ENCODE measurements at regions not wholly inside any gene's neighbourhood (a gene's known extent, or its start where the extent isn't known, plus 50 kb on each side); places are given as distances from the start of the nearest gene placed in this dataset.

- H3K4me2 ChIP-seq (ENCODE audit: low read depth, low read length, poor library complexity, severe bottlenecking) = no peak overlapping the region
- no peak overlapping the region for H3K4me3 ChIP-seq (ENCODE audit: insufficient read depth, low read length, poor library complexity, severe bottlenecking)
- no peak overlapping the region for H2AFZ ChIP-seq (ENCODE audit: low read depth, low read length, severe bottlenecking)
- H3F3A ChIP-seq (ENCODE audit: insufficient read depth) = no peaks in the 10 kb centered on the region
- H3K27ac ChIP-seq (ENCODE audit: low read depth, low read length) = no peak overlapping the region
- TF ChIP-seq, protein P1, sequence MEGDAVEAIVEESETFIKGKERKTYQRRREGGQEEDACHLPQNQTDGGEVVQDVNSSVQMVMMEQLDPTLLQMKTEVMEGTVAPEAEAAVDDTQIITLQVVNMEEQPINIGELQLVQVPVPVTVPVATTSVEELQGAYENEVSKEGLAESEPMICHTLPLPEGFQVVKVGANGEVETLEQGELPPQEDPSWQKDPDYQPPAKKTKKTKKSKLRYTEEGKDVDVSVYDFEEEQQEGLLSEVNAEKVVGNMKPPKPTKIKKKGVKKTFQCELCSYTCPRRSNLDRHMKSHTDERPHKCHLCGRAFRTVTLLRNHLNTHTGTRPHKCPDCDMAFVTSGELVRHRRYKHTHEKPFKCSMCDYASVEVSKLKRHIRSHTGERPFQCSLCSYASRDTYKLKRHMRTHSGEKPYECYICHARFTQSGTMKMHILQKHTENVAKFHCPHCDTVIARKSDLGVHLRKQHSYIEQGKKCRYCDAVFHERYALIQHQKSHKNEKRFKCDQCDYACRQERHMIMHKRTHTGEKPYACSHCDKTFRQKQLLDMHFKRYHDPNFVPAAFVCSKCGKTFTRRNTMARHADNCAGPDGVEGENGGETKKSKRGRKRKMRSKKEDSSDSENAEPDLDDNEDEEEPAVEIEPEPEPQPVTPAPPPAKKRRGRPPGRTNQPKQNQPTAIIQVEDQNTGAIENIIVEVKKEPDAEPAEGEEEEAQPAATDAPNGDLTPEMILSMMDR (IDR thresholded peaks at IDR 0.05; ENCODE audit: insufficient read depth, low read length, poor library complexity, severe bottlenecking) = no peak
- H3K36me3 ChIP-seq (ENCODE audit: low read length) = no peaks in the 10 kb centered on the region
- H3K79me2 ChIP-seq (ENCODE audit: insufficient read depth, low read length) = no peaks in the 10 kb centered on the region
- H3K27me3 ChIP-seq (ENCODE audit: low read length) = no peaks in the 10 kb centered on the region
- no peaks in the 10 kb centered on the region for H3K9me2 ChIP-seq (replicated peaks; ENCODE audit: insufficient read depth, low read length)
- H3K9me3 ChIP-seq (ENCODE audit: insufficient read depth, low read length) = no peaks in the 10 kb centered on the region
- no peaks in the 10 kb centered on the region for H4K20me1 ChIP-seq (ENCODE audit: low read depth, low read length)
- no peak overlapping the region for H3K9ac ChIP-seq (ENCODE audit: low read length)
Measured at GRCh38 chr5:176737746-176738636, 72.4 kb upstream of the UNC5A start.

DNA sequence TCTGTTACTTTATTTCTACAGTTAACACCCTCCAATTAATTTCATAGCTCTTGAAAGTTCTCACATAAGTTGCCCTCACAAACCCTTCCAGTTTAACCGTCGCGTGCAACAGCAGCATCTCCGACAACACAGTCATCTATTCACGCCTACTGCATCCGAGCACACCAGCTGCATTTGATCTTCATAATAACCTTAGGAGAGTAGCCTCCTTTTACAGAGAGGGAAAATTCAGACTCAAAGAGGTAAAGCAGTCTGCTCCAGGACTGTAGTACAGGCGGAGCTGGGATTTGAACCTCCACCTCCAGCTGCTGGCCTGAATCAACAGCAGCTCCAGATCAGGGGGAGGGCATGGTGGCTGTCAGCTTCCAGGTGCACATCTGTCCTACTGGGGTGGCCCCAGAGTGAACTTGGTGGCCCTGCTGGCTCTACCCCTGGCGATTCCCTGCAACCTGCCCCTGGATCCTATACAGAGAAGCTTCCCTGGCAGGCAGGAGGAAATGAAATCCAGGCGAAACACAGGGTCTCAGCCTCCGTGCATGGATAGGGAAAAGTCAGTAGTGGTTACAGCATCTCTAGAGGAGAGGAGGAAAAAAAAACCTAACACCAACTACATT is 71.6 kb upstream of the UNC5A start:
- Histone ChIP-seq H4K20me1 (ENCODE audit: low read depth, low read length) (no peaks in the 10 kb centered on the region), H3K27me3 (ENCODE audit: low read length) (no peaks in the 10 kb centered on the region), H3K4me2 (ENCODE audit: low read depth, low read length, poor library complexity, severe bottlenecking) (no peak overlapping the region), H3K27ac (ENCODE audit: low read depth, low read length) (no peak overlapping the region), H3F3A (ENCODE audit: insufficient read depth) (no peaks in the 10 kb centered on the region), H2AFZ (ENCODE audit: low read depth, low read length, severe bottlenecking) (no peak overlapping the region), H3K9ac (ENCODE audit: low read length) (no peak overlapping the region), H3K9me2 (replicated peaks; ENCODE audit: insufficient read depth, low read length) (no peaks in the 10 kb centered on the region), H3K4me3 (ENCODE audit: insufficient read depth, low read length, poor library complexity, severe bottlenecking) (no peak overlapping the region), H3K36me3 (ENCODE audit: low read length) (no peaks in the 10 kb centered on the region), H3K9me3 (ENCODE audit: insufficient read depth, low read length) (no peaks in the 10 kb centered on the region), H3K79me2 (ENCODE audit: insufficient read depth, low read length) (no peaks in the 10 kb centered on the region)
- no peak for TF ChIP-seq EZH2phosphoT487 (conservative IDR thresholded peaks at IDR 0.05; ENCODE audit: low read length)
- TF ChIP-seq, protein P1 (IDR thresholded peaks at IDR 0.05; ENCODE audit: insufficient read depth, low read length, poor library complexity, severe bottlenecking) = no peak

DNA sequence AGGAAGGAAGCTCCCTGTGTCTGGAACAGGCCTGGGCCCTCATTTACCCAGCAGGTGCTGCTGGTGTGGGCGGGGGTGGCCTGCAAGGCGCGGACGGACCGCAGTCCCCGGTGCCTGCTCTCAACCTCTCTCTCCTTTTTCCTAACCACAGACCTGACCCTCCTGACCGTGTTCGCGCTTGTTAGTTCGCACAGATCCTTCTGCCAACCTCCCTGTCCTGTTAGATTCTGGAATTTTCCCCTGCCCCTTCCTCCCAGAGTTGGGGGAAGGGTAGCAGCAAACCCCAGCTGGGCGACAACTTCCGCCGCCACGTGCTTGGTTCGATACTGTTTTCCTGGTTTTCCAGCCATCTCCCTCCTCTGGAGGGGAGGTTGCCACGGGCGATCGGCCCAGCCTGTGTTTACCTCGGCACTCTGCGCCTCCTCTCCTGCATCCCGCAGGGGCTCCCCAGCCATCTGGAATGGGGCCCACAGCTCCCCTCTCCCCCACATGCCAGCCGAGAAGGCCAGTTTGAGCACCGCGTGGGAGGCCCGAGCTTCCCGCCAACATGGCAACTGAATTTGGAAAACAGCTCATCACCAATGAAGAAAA is 70.8 kb upstream of the UNC5A start:
- TF ChIP-seq, protein P1 (IDR thresholded peaks at IDR 0.05; ENCODE audit: insufficient read depth, low read length, poor library complexity, severe bottlenecking) = no peak
- TF ChIP-seq EZH2phosphoT487 (conservative IDR thresholded peaks at IDR 0.05; ENCODE audit: low read length) = no peak
- Histone ChIP-seq H3K36me3 (ENCODE audit: low read length) (no peaks in the 10 kb centered on the region), H3K4me2 (ENCODE audit: low read depth, low read length, poor library complexity, severe bottlenecking) (no peak overlapping the region), H3F3A (ENCODE audit: insufficient read depth) (no peaks in the 10 kb centered on the region), H2AFZ (ENCODE audit: low read depth, low read length, severe bottlenecking) (no peak overlapping the region), H3K79me2 (ENCODE audit: insufficient read depth, low read length) (no peaks in the 10 kb centered on the region), H4K20me1 (ENCODE audit: low read depth, low read length) (no peaks in the 10 kb centered on the region), H3K9me2 (replicated peaks; ENCODE audit: insufficient read depth, low read length) (no peaks in the 10 kb centered on the region), H3K4me3 (ENCODE audit: insufficient read depth, low read length, poor library complexity, severe bottlenecking) (no peak overlapping the region), H3K27ac (ENCODE audit: low read depth, low read length) (no peak overlapping the region), H3K9ac (ENCODE audit: low read length) (no peak overlapping the region), H3K27me3 (ENCODE audit: low read length) (no peaks in the 10 kb centered on the region), H3K9me3 (ENCODE audit: insufficient read depth, low read length) (no peaks in the 10 kb centered on the region)
